Activated naive CD4-positive, alpha-beta T cell treated with anti-CD3 and anti-CD28 coated beads for 36 hours (primary cell): ENCODE measurements at regions not wholly inside any gene's neighbourhood (a gene's known extent, or its start where the extent isn't known, plus 50 kb on each side); places are given as distances from the start of the nearest gene placed in this dataset.
"Not testable (repeated sequence)": the region's sequence is repeated elsewhere in the genome, so short reads cannot be mapped to it uniquely, and the experiment has no call there.

Experiments used
- CTCF ChIA-PET: fragments of 350-600 bp; sonication (Branson Sonifier 250); formaldehyde crosslinking; loops from one replicate; lab custom pipeline; 2021; ENCODE audit warnings: antibody characterized with exemption; lab: Charles Lee
- DNase-seq: peaks from one replicate; pipeline ENCODE4 v3.0.0-alpha.2; 2020
- H3K27ac Mint-ChIP-seq: one replicate; pipeline ENCODE4 v1.8.0; 2021; ENCODE audit warnings: mild to moderate bottlenecking, mixed read lengths
- H3K27me3 Mint-ChIP-seq: one replicate; pipeline ENCODE4 v1.8.0; 2021; ENCODE audit warnings: low read depth, mixed read lengths
- H3K36me3 Mint-ChIP-seq: one replicate; pipeline ENCODE4 v1.8.0; 2021; ENCODE audit warnings: low read depth, mixed read lengths
- H3K4me1 Mint-ChIP-seq: one replicate; pipeline ENCODE4 v1.8.0; 2021; ENCODE audit warnings: low read depth, mixed read lengths
- H3K4me3 Mint-ChIP-seq: one replicate; pipeline ENCODE4 v1.8.0; 2021; ENCODE audit warnings: mild to moderate bottlenecking, moderate library complexity, mixed read lengths
- H3K9me3 Mint-ChIP-seq: one replicate; pipeline ENCODE4 v1.8.0; 2021; ENCODE audit warnings: mixed read lengths
- intact Hi-C: fragments of 100-400 bp; cut with micrococcal nuclease; formaldehyde crosslinking; loops from one replicate; pipeline ENCODE4 v1.15.1; 2023

GRCh38 chr13:81350056-81350455 lies 1009.1 kb upstream of the SPRY2 start:
- H3K27ac Mint-ChIP-seq = no peak overlapping the region
- no peaks in the 10 kb centered on the region for H3K36me3 Mint-ChIP-seq
- H3K4me3 Mint-ChIP-seq = no peak overlapping the region
- H3K9me3 Mint-ChIP-seq = no peaks in the 10 kb centered on the region
- H3K27me3 Mint-ChIP-seq = no peaks in the 10 kb centered on the region
- CTCF ChIA-PET = no interaction called here
- intact Hi-C loops = no loop called here
- no peaks in the 10 kb centered on the region for H3K4me1 Mint-ChIP-seq
- DNase-seq = no peak

GRCh38 chr13:81340118-81341069 lies 999.5 kb upstream of the SPRY2 start:
- H3K9me3 Mint-ChIP-seq, H3K4me1 Mint-ChIP-seq, DNase-seq, H3K27me3 Mint-ChIP-seq, H3K4me3 Mint-ChIP-seq, CTCF ChIA-PET, intact Hi-C loops, H3K36me3 Mint-ChIP-seq, H3K27ac Mint-ChIP-seq: not testable (repeated sequence)

DNA sequence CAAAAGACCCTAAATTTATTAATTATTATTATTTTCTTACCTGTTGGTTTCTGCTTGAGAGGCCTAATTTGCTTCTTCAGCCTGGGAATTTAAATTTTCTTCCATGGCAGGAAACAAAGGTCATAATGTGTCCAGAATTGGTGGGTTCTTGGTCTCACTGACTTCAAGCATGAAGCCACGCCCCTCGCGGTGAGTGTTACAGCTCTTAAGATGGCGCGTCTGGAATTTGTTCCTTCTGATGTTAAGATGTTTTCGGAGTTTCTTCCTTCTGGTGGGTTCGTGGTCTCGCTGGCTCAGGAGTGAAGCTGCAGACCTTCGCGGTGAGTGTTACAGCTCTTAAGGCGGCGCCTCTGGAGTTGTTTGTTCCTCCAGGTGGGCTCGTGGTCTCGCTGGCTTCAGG lies 998.7 kb upstream of the SPRY2 start:
- H3K4me1 Mint-ChIP-seq, intact Hi-C loops, H3K36me3 Mint-ChIP-seq, H3K9me3 Mint-ChIP-seq, H3K4me3 Mint-ChIP-seq, DNase-seq, CTCF ChIA-PET, H3K27me3 Mint-ChIP-seq, H3K27ac Mint-ChIP-seq: not testable (repeated sequence)

DNA sequence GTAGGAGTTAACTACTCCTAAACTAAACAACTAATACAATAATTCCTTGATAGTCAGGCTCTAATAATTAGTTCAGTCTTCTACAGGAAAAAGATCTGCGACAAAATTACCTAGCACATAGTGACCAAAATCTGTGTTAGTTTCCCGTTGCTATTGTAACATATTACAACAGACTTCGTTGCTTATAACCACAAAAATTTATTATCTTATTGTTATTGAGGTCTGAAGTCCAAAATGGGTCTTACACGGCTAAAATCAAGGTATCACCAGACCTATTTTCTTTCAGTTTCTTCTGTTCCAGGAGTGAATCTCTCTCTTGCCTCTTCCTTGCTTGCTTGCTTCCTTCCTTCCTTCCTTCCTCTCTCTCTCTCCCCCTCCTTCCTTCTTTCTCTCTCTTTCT lies 993.6 kb upstream of the SPRY2 start:
- Mint-ChIP-seq H3K27ac (no peak overlapping the region), H3K4me1 (no peaks in the 10 kb centered on the region), H3K4me3 (no peak overlapping the region), H3K36me3 (no peaks in the 10 kb centered on the region), H3K9me3 (peaks cover 8% of the 10 kb centered on the region), H3K27me3 (no peaks in the 10 kb centered on the region)
- CTCF ChIA-PET = no interaction called here
- DNase-seq = no peak
- intact Hi-C loops = no loop called here

GRCh38 chr13:81326913-81327312 lies 986.0 kb upstream of the SPRY2 start:
- Mint-ChIP-seq H3K27ac (no peak overlapping the region), H3K4me1 (no peaks in the 10 kb centered on the region), H3K27me3 (no peaks in the 10 kb centered on the region), H3K4me3 (no peak overlapping the region), H3K9me3 (peaks cover 6% of the 10 kb centered on the region), H3K36me3 (no peaks in the 10 kb centered on the region)
- intact Hi-C loops = no loop called here
- DNase-seq = no peak
- CTCF ChIA-PET = no interaction called here

GRCh38 chr13:81320516-81320915 lies 979.6 kb upstream of the SPRY2 start:
- no peak for DNase-seq
- Mint-ChIP-seq H3K4me3 (no peak overlapping the region), H3K36me3 (no peaks in the 10 kb centered on the region), H3K27me3 (no peaks in the 10 kb centered on the region), H3K4me1 (no peaks in the 10 kb centered on the region), H3K9me3 (peaks cover 1% of the 10 kb centered on the region), H3K27ac (no peak overlapping the region)
- CTCF ChIA-PET = no interaction called here
- intact Hi-C loops = no loop called here

GRCh38 chr13:81319351-81319750 lies 978.4 kb upstream of the SPRY2 start:
- H3K27me3 Mint-ChIP-seq = no peaks in the 10 kb centered on the region
- H3K4me1 Mint-ChIP-seq = no peaks in the 10 kb centered on the region
- H3K4me3 Mint-ChIP-seq = no peak overlapping the region
- no peaks in the 10 kb centered on the region for H3K36me3 Mint-ChIP-seq
- intact Hi-C loops = no loop called here
- DNase-seq = no peak
- H3K9me3 Mint-ChIP-seq = peaks cover under 1% of the 10 kb centered on the region
- CTCF ChIA-PET = no interaction called here
- no peak overlapping the region for H3K27ac Mint-ChIP-seq

GRCh38 chr13:81318231-81319019 lies 977.5 kb upstream of the SPRY2 start:
- H3K36me3 Mint-ChIP-seq = no peaks in the 10 kb centered on the region
- no peaks in the 10 kb centered on the region for H3K4me1 Mint-ChIP-seq
- H3K27me3 Mint-ChIP-seq = no peaks in the 10 kb centered on the region
- H3K4me3 Mint-ChIP-seq = no peak overlapping the region
- intact Hi-C loops = no loop called here
- no peak for DNase-seq
- CTCF ChIA-PET = no interaction called here
- H3K27ac Mint-ChIP-seq = no peak overlapping the region
- no peaks in the 10 kb centered on the region for H3K9me3 Mint-ChIP-seq

DNA sequence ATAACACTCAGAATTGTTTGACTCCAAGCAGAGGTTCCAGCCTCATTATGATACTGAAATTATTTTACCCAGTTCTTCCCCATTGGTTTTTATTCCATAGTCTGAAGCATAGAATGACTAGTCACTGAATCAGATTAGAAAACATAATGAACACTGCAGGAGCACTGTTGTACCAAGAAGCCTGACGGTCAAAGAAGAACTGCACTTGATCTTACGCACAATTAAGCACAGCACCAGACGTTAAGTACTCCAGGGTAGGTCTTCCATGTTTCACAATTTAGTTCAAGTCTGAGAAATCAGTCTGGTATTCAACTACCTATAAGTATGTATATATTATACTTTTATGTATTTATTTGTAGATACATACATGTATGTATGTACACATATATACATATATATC lies 973.5 kb upstream of the SPRY2 start:
- Mint-ChIP-seq H3K9me3 (peaks cover 2% of the 10 kb centered on the region), H3K4me1 (no peaks in the 10 kb centered on the region), H3K27me3 (no peaks in the 10 kb centered on the region), H3K27ac (no peak overlapping the region), H3K4me3 (no peak overlapping the region), H3K36me3 (no peaks in the 10 kb centered on the region)
- intact Hi-C loops = no loop called here
- no peak for DNase-seq
- CTCF ChIA-PET = no interaction called here

DNA sequence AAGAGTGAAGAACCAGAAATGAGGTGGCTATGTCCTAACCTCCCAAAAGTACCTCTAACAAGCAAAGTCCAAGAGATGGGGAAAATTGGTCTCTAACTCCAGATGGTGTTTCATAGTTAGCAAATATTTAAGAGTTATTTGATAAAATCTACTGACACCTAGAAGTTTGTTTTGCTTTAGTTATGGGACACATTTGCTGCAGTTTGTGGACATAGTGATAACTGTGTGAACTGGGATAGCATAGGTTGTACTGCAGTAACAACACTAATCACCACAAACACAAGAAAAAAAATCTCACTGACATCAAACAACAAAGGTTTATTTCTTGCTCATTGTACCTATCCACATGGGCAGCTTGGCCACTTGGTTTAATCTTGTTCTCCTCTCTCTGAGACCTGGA lies 965.0 kb upstream of the SPRY2 start:
- Mint-ChIP-seq H3K4me1 (no peaks in the 10 kb centered on the region), H3K4me3 (no peak overlapping the region), H3K27me3 (no peaks in the 10 kb centered on the region), H3K9me3 (no peaks in the 10 kb centered on the region), H3K36me3 (no peaks in the 10 kb centered on the region), H3K27ac (no peak overlapping the region)
- intact Hi-C loops = no loop called here
- no peak for DNase-seq
- CTCF ChIA-PET = no interaction called here

DNA sequence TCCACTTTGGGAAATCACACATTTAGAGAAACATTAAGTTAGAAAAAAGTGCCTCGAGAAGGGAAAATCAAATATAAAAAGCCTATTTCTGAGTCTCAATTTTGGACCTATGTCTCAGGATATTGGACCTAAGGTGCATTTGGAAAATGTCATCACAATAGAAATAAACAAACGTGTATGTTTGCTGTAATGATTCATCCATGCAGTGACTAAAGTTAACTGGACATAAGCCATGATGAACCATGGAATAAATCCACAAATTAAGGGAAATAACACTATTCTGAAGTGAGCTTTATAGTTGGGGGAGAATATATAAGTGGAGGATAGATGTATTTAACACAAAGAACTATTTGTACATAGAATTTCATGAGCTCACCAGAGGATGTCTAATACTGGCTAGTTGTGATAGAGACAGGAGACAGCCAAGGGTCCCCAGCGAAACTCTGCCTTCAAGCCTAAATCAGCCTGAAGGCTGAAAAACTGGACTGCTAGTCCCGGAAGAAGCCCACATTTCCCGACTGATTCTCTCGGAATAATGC lies 963.3 kb upstream of the SPRY2 start:
- H3K9me3 Mint-ChIP-seq = no peaks in the 10 kb centered on the region
- DNase-seq = no peak
- intact Hi-C loops = no loop called here
- no peak overlapping the region for H3K4me3 Mint-ChIP-seq
- no peak overlapping the region for H3K27ac Mint-ChIP-seq
- CTCF ChIA-PET = no interaction called here
- H3K4me1 Mint-ChIP-seq = no peaks in the 10 kb centered on the region
- no peaks in the 10 kb centered on the region for H3K27me3 Mint-ChIP-seq
- H3K36me3 Mint-ChIP-seq = no peaks in the 10 kb centered on the region

GRCh38 chr13:81302677-81303076 lies 961.8 kb upstream of the SPRY2 start:
- intact Hi-C loops = no loop called here
- Mint-ChIP-seq H3K27me3 (no peaks in the 10 kb centered on the region), H3K9me3 (no peaks in the 10 kb centered on the region), H3K36me3 (no peaks in the 10 kb centered on the region), H3K4me1 (no peaks in the 10 kb centered on the region), H3K4me3 (no peak overlapping the region), H3K27ac (no peak overlapping the region)
- CTCF ChIA-PET = no interaction called here
- DNase-seq = no peak
